Breast epithelium (tissue), 4 donors: ENCODE measurements at regions not wholly inside any gene's neighbourhood (a gene's known extent, or its start where the extent isn't known, plus 50 kb on each side); places are given as distances from the start of the nearest gene placed in this dataset.
"Not testable (repeated sequence)": the region's sequence is repeated elsewhere in the genome, so short reads cannot be mapped to it uniquely, and the experiment has no call there.

Experiments
- DNase-seq, 2 donors: peaks; one replicate each; pipeline ENCODE4 v3.0.0-alpha.2; 2019; ENCODE audit warnings: low spot score in 2 of 2
- H3K27ac ChIP-seq, 2 donors: fragments of 200-600 bp; sonication (generic) in 1 of 2; one replicate each; pipeline ENCODE4 v1.5.1; 2016 to 2019; ENCODE audit warnings: mild to moderate bottlenecking in 1 of 2
- H3K27me3 ChIP-seq, 2 donors: fragments of 200-600 bp; sonication (generic) in 1 of 2; one replicate each; pipeline versions ENCODE4 v1.5.1 to v1.6.0; 2017 to 2019; ENCODE audit warnings: control low read depth in 1 of 2, mild to moderate bottlenecking in 1 of 2
- H3K36me3 ChIP-seq: fragments of 200-600 bp; one replicate; pipeline ENCODE4 v1.5.1; 2019
- H3K4me1 ChIP-seq, 2 donors: fragments of 200-600 bp; sonication (generic); one replicate each; pipeline ENCODE4 v1.5.1; 2016 to 2019; ENCODE audit warnings: control low read depth in 1 of 2
- H3K4me3 ChIP-seq, 3 donors: fragments of 200-600 bp; sonication (generic); 1 replicate in 2 of 3; 2 replicates in 1 of 3; pipeline ENCODE4 v1.5.1; 2016 to 2019; ENCODE audit warnings: mild to moderate bottlenecking in 3 of 3, moderate library complexity in 2 of 3
- H3K9me3 ChIP-seq, 2 donors: fragments of 200-600 bp; sonication (generic) in 1 of 2; one replicate each; pipeline ENCODE4 v1.5.1; 2016 to 2019; ENCODE audit warnings: control low read depth in 1 of 2
- CTCF ChIP-seq, 3 donors: fragments of 450-650 bp; IDR thresholded peaks; one replicate each; pipeline ENCODE4 v1.5.1; 2016 to 2017; ENCODE audit warnings: antibody characterized with exemption in 3 of 3, mild to moderate bottlenecking in 3 of 3, moderate library complexity in 3 of 3
- POLR2A ChIP-seq: fragments of 450-650 bp; IDR thresholded peaks from one replicate; pipeline ENCODE4 v1.6.1; 2016; ENCODE audit warnings: antibody characterized with exemption, mild to moderate bottlenecking, moderate library complexity
- POLR2AphosphoS5 ChIP-seq, 3 donors: sonication (generic); formaldehyde crosslinking; IDR thresholded peaks; one replicate each; pipeline ENCODE4 v1.6.1; 2017; ENCODE audit warnings: antibody characterized with exemption in 3 of 3
- intact Hi-C: fragments of 100-400 bp; cut with DNase I; formaldehyde crosslinking; loops from one replicate; pipeline ENCODE4 v1.15.1; 2023; ENCODE audit warnings: low total_unique reads

- Histone ChIP-seq H3K4me1 (no peaks in the 10 kb centered on the region), H3K27me3 (no peaks in the 10 kb centered on the region), H3K4me3 (no peak overlapping the region), H3K27ac (no peak overlapping the region), H3K9me3 (no peaks in the 10 kb centered on the region), H3K36me3 (no peaks in the 10 kb centered on the region)
- intact Hi-C loops: no loop called here
- TF ChIP-seq POLR2AphosphoS5 (IDR thresholded peaks at IDR 0.05) (no peak), POLR2A (no peak), CTCF (IDR thresholded peaks at IDR 0.05) (no peak)
- no peak for DNase-seq
Measured at GRCh38 chr2:64809216-64809615, 155.5 kb upstream of the SERTAD2 start.

GRCh38 chr2:64812285-64812684, 158.6 kb upstream of the SERTAD2 start:
- no peak overlapping the region for H3K4me3 ChIP-seq
- H3K9me3 ChIP-seq: no peaks in the 10 kb centered on the region
- no peaks in the 10 kb centered on the region for H3K4me1 ChIP-seq
- intact Hi-C loops: no loop called here
- H3K36me3 ChIP-seq: no peaks in the 10 kb centered on the region
- no peaks in the 10 kb centered on the region for H3K27me3 ChIP-seq
- no peak for TF ChIP-seq CTCF (IDR thresholded peaks at IDR 0.05)
- TF ChIP-seq POLR2A: no peak
- TF ChIP-seq POLR2AphosphoS5 (IDR thresholded peaks at IDR 0.05): no peak
- no peak for DNase-seq
- no peak overlapping the region for H3K27ac ChIP-seq

- TF ChIP-seq POLR2AphosphoS5 (IDR thresholded peaks at IDR 0.05) (no peak), CTCF (IDR thresholded peaks at IDR 0.05) (no peak), POLR2A (no peak)
- DNase-seq: no peak
- H3K27me3 ChIP-seq: no peaks in the 10 kb centered on the region
- H3K9me3 ChIP-seq: no peaks in the 10 kb centered on the region
- no peak overlapping the region for H3K27ac ChIP-seq
- intact Hi-C loops: no loop called here
- H3K36me3 ChIP-seq: no peaks in the 10 kb centered on the region
- H3K4me3 ChIP-seq: no peak overlapping the region
- no peaks in the 10 kb centered on the region for H3K4me1 ChIP-seq
Measured at GRCh38 chr2:64814007-64814406, 160.3 kb upstream of the SERTAD2 start.

GRCh38 chr2:64816526-64816925, 162.8 kb upstream of the SERTAD2 start:
- H3K4me1 ChIP-seq, H3K9me3 ChIP-seq, H3K27ac ChIP-seq, intact Hi-C loops, H3K27me3 ChIP-seq, H3K4me3 ChIP-seq, H3K36me3 ChIP-seq, DNase-seq: not testable (repeated sequence)

- TF ChIP-seq POLR2A (no peak), CTCF (IDR thresholded peaks at IDR 0.05) (no peak), POLR2AphosphoS5 (IDR thresholded peaks at IDR 0.05) (no peak)
- H3K9me3 ChIP-seq: no peaks in the 10 kb centered on the region
- no peak for DNase-seq
- no peak overlapping the region for H3K27ac ChIP-seq
- no peaks in the 10 kb centered on the region for H3K36me3 ChIP-seq
- H3K4me3 ChIP-seq: no peak overlapping the region
- no peaks in the 10 kb centered on the region for H3K4me1 ChIP-seq
- no peaks in the 10 kb centered on the region for H3K27me3 ChIP-seq
- intact Hi-C loops: no loop called here
Measured at GRCh38 chr2:64817453-64817852, 163.7 kb upstream of the SERTAD2 start.

GRCh38 chr2:64818664-64819060, 164.9 kb upstream of the SERTAD2 start:
- Histone ChIP-seq H3K27ac (no peak overlapping the region), H3K4me1 (no peaks in the 10 kb centered on the region), H3K4me3 (no peak overlapping the region), H3K9me3 (no peaks in the 10 kb centered on the region), H3K27me3 (no peaks in the 10 kb centered on the region), H3K36me3 (no peaks in the 10 kb centered on the region)
- DNase-seq: no peak
- intact Hi-C loops: no loop called here
- TF ChIP-seq POLR2AphosphoS5 (IDR thresholded peaks at IDR 0.05): no peak
- no peak for TF ChIP-seq POLR2A
- TF ChIP-seq CTCF (IDR thresholded peaks at IDR 0.05): no peak
